Vagina (tissue), 2 donors: ENCODE measurements at regions not wholly inside any gene's neighbourhood (a gene's known extent, or its start where the extent isn't known, plus 50 kb on each side); places are given as distances from the start of the nearest gene placed in this dataset.

Experiments
- CTCF ChIP-seq, 3 experiments: fragments of 450-650 bp in 2 of 3; fragments of 200-600 bp in 1 of 3; sonication (generic) in 1 of 3; IDR thresholded peaks; one replicate each; pipeline ENCODE4 v1.5.1; 2017 to 2019; ENCODE audit warnings: antibody characterized with exemption in 3 of 3, mild to moderate bottlenecking in 2 of 3, moderate library complexity in 2 of 3
- POLR2A ChIP-seq, 2 donors: fragments of 450-650 bp; IDR thresholded peaks; one replicate each; pipeline ENCODE4 v1.6.1; 2017; ENCODE audit warnings: antibody characterized with exemption in 2 of 2, mild to moderate bottlenecking in 2 of 2, moderate library complexity in 2 of 2
- POLR2AphosphoS5 ChIP-seq, 2 donors: sonication (generic); formaldehyde crosslinking; IDR thresholded peaks; one replicate each; pipeline ENCODE4 v1.9.0; 2017; ENCODE audit warnings: antibody characterized with exemption in 2 of 2, mild to moderate bottlenecking in 2 of 2, low read depth in 1 of 2; ENCODE audit not compliant: insufficient read depth in 1 of 2

GRCh38 chr5:91727463-91727862 is 344.3 kb upstream of the ARRDC3 start:
- TF ChIP-seq CTCF (IDR thresholded peaks at IDR 0.05): no peak
- no peak for TF ChIP-seq POLR2AphosphoS5 (IDR thresholded peaks at IDR 0.05; ENCODE audit: insufficient read depth in 1 of 2, low read depth in 1 of 2)
- no peak for TF ChIP-seq POLR2A (IDR thresholded peaks at IDR 0.05)
